HG02678 (cell line): ENCODE measurements at regions not wholly inside any gene's neighbourhood (a gene's known extent, or its start where the extent isn't known, plus 50 kb on each side); places are given as distances from the start of the nearest gene placed in this dataset.

Experiments used
- ATAC-seq: cut with Tn5 transposase; IDR thresholded peaks from one replicate; pipeline ENCODE4 v1.9.1; 2021; ENCODE audit warnings: mild to moderate bottlenecking, moderate library complexity; ENCODE audit not compliant: unreplicated experiment

DNA sequence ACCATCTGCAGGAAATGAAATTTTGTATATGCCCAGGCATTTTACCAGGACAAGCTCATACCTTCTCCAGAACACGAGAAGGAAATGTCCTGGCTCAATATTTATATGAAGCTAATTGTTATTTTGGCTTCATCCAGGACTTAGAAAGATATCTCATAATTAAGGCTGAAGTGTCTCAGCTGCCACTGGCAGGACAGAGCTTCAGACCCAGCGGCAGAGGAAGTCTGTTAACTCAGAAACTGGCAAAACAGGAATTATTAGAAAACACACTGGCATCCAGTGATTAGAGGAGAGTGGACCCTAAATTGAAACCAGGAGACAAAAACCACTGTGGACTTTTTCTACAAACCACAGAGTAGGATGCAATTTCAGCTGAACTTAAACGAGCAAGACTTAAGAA, 329.7 kb downstream of the CYRIA start:
- ATAC-seq: no peak

DNA sequence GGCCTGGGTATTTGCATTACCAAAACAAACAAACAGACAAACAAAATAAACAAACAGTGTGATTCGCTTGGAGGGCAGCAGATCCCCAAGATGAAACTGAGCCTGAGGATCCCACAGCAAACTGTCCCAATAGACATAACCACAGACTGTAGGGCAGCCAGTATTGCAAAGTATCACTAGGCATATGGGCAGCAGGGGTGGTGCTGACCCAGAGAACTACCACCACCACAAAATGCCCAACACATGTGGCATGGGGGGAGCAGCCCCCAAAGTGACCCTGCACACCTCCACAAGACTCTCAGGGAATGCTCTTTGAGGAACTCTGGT, 330.1 kb downstream of the CYRIA start:
- ATAC-seq: no peak

DNA sequence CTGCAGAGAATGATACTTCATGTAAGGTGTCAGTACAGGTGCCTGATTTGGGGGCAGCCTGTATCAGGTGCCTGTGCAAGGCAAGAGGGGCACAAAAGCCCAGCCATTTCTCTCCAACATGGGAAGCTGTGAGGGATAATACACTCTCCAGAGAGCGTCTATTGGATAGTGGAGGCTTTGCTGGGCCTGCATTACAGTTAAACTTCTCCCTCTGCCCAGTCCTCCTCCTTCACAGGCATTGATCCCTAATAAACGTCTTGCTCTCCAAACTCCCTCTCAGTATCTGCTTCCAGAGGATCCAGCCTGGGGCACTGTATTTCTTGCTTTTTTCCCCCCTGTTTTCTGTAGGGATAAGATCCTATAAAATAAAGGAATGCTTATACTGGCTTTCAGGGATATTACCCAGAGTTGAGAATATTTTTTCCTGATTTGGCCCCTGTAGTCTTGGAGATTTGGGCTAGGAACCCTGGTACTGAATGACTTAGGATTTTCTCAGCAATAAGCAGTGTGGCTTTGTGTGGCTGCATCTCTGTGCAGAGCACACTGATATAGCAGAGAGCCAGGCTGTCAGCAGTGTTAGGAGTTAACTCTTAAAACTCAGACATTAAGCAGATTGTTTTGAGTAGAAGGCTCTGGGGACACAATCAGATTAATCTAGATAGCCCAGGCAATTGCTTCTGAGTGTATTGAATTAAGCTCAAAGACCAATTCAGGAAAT, 330.6 kb downstream of the CYRIA start:
- ATAC-seq: no peak

DNA sequence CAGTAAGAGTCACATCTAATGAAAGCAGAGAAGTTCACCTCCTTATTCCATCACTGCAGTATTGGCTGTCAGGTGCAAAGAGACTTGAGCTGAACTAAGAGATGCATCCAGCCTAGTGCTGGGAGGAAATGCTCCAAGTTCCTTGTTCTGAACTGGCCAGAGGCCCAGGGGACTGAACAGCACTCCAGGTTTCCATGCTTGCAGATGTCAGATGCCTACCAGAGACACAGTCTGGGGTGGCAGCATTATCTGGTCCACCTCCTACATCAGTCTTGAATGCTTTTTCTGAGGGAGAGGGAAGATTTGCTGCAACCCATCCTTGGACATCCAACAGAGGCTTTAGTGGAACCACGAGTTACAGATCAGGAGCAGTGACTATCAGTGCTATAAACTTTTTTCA, 331.3 kb downstream of the CYRIA start:
- no peak for ATAC-seq

DNA sequence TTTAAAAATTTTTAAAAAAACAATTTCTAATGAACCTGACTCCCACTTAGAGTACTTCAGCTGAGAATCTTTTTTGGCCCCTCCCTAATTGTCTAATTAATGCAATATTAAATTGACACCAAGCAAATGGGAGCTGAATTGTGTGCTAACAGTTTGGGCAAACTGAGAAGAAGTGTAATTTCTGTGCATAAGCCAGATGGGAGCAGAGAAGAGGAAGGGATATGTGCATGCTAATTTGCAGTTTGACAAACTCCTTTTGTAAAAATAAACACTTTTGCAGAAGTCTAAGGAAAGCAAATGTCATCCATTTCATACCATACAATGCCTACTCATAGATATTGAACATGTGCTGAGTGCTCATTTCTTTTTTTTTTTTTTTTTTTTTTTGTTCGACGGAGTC, 332.0 kb downstream of the CYRIA start:
- ATAC-seq: no peak

DNA sequence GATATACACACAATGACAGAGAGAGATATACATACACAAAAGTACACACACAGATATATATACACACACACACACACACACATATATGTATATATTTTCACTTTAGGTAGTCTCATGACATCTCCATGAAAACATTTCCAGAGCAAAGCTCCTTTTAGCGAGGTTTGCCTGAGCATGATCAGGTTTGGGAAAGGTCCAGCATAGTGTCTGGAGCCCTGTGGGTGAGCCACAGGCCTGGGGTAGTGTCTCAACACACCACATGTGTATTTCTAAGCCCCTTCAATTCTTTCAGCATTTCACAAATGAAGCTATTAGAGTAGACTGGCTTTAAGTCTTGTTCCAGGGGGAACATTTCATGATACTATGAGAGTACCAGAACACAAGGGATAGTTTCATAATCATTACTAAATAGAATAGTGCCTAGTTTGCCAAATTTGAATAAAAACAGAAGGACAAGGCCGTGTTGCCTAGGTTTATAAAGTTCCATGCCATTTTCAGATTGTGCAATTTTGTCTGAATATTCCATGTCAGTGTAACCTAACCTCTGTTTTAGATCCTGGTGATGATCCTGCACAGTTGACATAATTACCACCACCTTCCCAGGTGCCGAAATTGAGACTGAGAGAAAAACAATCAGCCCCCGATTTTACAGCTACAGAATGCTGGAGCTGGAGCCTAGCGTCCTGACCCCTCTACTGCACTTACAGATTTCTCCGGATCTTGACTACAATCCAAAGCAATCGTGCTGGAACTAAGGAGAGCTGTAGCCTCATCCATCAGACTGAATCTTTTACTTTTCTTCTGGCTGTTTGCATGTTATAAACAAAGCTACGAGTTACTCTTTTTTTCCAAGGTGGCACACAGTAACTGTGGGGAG, 332.7 kb downstream of the CYRIA start:
- no peak for ATAC-seq

DNA sequence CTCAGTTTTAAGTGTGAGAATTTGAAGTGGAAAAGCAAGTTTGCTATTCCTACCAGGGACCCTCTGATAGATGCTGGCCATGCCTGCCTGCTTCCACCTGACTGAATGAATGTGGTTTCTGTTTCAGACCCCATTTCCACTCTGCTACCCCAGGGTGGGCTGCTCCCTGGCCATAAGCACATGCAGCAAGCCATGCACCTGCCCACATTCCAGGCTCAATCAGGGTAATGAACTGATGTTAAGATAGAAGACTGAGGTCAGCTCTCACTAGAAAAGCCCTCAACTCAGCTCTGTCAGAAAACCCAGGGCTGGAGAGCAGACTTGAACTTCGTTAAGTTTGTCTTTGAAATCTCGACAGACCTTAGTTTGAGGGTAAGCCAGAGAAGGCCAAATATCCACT, 333.9 kb downstream of the CYRIA start:
- ATAC-seq: no peak

DNA sequence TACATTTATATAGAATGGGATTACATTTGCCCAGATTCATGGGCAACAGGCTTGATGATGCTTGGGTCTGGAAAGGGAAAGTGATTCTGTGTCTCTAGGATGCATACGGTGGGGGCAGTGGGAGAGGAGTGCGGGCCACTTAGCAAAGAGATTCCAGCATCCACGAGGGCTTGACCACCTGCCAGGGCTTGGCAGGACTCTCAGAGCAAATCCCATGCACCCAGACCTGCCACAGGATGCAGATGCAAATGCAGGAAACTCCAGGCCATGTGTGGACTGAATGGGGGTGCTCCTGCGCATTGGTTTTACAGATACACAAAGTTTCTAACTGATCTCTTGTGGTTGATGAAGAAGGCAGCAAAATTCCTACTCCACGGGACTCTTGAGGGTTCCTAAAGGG, 334.7 kb downstream of the CYRIA start:
- no peak for ATAC-seq

DNA sequence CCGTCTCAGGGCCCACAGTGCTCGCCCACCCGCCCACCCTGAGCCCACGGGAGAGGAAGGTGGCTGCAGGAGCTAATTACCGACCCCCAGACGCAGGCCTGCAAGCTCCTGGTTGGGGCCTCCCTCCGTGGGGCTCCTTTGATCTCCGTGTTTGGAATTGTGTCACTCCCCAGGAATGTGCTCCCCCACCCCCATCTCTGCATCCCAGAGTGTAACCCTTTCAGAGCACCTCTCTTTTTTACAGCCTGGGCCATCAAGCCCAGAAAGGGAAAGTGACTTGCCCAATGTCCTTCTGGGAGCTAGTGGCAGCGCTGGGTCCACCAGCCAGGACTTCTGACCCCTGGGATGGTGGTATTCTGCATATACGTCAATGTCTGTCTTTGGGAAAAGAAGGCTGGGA, 335.1 kb downstream of the CYRIA start:
- ATAC-seq: no peak

DNA sequence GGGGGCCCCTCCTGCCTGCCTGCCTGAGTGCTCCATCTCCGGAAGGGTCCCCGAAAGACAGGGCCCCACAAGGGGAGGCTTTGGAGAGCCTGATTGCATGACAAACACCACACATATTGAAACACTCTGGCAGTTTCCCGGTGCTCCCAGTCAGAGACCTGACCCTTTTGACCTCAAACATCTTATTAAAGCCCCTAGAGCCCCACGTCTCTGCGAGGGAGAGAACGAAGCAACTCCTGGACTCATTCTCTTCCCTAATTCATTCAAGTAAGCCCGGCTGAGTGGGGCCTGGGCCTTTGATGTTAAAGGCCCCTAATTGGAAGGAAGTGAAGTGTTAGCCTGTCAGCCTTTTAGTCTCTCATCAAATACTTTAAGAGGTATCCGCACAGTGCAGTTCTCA, 335.6 kb downstream of the CYRIA start:
- ATAC-seq: no peak

DNA sequence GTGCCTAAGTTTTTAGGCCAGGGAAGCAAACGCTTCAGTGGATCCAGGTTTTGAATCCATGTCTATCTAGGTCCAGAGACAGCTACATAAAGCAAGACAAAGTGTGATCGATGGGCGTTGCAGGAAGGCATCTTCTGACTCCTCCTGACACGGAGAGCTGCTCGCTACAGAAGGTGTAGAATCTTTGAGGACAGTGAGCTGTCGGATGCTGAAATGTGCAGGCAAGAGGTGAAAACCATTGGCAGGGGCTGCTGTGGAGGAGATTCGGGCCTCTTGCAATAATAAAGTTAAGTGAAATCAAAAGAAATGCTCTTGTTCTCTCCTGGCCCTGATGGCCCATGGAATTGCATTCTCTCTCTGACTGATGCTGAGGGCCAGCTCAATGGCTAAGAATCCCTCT, 336.2 kb downstream of the CYRIA start:
- no peak for ATAC-seq

DNA sequence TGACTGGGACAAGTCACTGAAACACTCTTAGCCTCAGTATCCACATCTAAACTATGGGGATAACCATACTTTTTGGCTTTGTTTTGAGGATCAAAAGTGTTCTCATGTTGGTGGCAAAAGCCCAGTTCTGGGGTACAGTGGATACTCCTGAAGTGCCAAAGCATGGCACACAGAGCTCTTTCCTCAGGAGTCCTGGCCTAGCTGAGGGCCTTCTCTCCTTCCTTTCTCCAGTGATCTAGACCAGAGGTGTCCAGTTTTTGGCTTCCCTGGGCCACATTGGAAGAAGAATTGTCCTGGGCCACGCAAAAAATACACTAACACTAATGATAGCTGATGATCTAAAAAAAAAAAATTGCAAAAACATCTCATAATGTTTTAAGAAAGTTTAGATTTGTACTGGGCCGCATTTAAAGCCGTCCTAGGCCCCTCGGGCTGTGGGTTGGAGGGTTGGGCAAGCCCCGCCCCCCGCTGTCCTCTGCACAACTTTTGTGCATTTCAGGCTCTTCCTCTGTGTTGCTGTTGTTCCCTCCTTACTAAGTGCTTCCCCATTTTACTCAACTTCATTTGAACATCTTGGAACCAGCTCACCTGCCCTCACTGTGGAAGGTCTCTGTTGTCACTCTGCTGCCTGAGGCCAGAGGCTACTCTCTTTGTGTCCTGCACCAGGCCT, 337.0 kb downstream of the CYRIA start:
- no peak for ATAC-seq

DNA sequence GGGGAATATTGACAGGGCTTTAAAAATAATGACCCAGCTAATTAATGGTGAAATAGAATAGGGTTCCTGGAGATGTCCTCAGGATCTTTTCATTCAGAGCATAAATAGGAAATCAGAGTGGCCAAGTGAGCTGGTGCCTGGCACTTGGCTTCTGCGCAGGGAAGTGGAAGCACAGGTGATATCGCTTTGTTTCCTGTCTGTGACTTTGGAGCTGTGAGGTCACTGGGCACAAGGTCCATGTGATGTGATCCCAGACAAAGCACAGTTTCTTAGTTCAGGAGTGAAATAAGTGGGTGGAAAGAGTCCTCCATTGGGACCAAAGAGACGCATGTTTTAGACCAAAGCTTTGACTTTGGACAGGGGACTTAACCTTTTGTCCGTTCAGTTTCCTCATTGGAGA, 338.3 kb downstream of the CYRIA start:
- no peak for ATAC-seq

DNA sequence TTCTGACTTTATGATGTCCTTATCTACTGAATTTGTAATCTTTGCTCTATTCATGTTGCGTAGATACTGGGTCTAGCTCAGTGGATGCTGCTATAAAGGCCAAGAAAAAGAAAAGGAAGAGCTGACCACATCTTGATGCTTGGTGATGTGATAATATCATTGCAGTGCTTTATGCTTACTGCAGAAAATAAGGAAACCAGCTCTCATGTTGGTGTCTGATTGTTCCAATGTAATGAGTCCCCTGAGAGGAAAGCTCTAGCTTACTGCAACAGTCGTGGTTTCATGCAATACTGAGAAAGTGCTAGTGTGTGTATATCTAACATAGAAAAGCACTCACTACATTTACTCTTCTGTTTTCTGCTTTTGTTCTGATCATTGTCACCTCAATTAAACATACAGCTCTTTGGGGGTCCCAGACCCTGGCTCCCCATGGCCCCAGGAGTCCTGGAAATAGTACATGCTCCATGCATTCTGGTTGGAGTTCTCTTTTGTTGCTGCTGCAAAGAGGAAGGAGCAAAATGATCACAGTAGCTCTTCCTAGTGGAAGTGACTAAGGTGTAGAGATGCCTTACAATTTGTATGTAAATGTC, 338.8 kb downstream of the CYRIA start:
- no peak for ATAC-seq

DNA sequence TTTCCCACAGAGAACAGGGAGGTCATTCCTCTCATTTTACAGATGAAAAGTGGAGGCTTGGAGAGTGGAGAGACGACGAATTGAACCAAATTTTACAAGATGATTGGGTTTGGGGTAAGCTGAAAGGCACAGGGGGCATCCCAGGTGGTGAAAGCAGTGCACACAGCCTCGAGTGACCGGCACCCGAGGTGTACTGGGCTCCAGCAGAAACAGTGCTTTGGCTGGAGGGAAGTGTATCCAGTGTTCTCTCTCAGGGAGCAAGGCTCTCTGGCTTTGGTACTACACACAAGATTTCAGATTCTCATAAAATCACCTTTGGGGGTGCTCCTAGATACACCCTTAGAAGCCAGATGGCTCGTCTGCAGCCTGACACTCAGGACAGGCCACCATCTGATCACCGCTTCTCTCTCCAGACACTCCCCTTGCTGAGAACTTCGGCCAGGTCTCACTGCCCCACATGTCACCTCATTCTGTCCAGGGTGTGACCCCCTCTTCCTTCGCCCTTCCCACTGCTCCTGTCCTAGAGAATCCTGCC, 339.6 kb downstream of the CYRIA start:
- no peak for ATAC-seq

DNA sequence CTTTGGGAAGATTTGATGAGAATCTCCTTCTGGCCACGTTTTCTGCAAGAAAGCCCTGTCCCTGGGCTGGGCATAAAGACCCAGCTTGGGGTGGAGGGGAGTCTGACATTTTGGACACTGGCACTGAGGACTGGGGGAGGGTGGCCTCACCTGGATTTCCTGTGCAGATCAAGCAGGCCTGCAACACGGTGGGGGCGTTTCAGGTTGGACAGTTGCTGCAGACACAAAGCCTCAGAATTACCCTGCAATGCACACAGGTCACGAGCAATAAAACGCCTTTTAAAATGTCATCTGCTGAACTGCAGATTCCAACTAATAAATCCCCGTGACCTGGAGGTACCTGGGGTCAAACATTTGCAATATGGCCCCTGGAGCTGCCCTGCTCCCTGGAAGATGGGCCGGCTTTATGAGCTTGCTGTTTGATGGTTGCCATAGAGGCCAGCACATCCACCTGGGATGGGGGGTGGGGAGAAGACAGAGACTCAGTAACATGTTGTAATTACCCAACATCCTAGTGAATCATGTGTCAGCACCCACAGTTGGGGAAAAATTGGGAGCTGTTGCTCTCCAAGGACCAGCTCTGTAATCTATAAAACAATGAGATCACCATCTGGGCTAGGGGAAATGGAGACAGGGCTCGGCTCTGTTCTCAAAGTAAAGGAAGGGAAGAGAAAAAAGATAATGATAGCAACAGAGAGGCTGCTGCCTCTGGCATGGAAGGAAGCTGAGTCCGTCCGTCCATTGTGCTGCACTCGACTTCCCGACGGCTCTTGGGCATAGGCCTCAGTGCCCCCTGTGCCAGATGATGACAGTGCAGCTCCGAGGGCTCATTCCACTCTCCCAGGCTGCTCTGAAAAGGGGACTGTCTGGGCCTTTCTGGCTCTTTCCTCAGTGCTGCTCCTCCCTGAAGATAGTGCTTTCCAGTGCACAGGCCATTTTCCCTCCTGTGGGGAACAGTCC, 340.3 kb downstream of the CYRIA start:
- no peak for ATAC-seq

DNA sequence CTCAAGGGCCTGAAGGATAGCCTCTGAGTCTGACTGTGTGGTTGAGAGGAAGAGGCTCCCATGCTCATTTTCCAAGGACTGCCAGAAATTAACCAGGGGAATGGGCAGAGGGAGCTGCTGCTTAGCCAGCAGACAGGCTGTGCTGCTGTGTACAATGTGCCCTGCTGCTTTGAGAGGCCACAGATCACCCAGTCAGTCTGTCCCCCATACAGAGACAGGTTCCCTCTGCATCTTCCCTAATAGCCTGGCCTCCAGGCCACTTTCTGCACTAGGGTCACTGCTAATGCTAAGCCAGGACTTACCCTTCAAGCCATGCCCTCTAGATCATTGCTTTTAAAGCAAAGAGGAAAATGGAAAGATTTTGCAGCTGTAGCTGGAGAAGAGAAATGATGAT, 341.1 kb downstream of the CYRIA start:
- no peak for ATAC-seq

DNA sequence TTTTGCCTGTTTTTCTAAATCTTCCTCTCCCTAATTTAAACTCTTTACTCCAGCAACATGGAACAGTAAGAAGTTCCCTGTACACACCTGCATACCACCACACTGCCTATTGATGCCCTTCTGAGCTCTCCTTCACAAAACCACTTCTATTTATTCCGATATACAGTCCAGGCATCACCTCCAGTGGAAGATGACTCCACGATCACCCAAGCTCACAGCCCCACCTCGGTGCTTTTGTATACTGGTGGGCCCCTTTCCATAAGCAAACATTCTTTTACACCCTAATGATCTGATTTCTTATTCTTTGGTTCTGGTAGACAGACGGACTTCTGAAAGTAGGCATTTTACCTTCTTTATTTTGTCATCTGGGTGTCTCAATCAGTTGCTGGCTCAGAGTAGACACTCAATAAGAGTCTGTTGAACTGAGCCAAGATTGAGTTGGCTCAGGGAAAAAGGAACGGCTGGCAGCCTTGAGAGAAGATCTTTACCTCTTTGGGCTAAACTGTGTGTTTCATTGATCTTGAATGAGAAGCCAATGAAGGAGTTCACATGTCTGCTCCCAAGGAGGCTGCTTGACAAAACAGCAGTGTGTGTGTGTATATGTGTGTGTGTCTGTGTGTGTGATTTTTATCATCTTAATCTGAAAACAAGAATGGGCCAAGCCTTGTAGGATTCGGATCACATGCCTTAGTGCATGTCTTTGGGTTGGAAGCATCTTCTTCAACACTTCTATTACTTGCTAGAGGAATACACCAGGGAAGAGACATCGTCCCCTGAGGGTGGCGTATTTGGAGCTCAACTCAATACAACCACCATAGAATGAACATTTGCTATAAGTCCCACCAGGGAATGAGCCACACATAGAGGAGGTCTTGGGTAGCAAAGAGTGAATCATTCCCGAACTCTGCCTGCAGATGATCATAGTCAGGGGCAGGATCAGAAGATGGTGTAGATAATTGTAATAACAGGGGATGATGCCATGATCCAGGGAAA, 341.8 kb downstream of the CYRIA start:
- no peak for ATAC-seq

DNA sequence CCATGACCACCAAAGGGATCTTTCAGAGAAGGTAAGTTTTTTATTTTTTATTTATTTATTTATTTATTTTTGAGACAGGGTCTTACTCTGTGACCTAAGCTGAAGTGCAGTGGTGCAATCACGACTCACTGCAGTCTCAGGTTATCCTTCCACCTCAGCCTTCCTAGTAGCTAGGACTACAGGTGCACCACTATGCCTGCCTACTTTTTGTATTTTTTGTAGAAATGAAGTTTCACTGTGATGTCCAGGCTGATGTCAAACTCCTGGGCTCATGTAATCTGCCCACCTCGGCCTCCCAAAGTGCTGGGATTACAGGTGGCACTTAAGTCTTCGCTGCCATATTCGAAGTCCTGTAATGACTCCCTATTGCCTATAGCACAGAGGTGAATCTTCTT, 342.5 kb downstream of the CYRIA start:
- no peak for ATAC-seq
